Hypothalamus (tissue), 51 donors: ENCODE measurements at regions not wholly inside any gene's neighbourhood (a gene's known extent, or its start where the extent isn't known, plus 50 kb on each side); places are given as distances from the start of the nearest gene placed in this dataset.
A peak's percentile ranks its signal among the peaks of the same experiment; 100 is the strongest.

Experiments used
- DNase-seq, 51 donors: peaks; one replicate each; lab custom pipeline; 2025; lab: John Stamatoyannopoulos, UW

- no peak for DNase-seq
Measured at GRCh38 chr9:108526518-108526917, 329.3 kb downstream of the ACTL7B start.

GRCh38 chr9:108525186-108525585, 330.6 kb downstream of the ACTL7B start:
- no peak for DNase-seq

- DNase-seq, result no peak
Measured at GRCh38 chr9:108521063-108521590, 334.7 kb downstream of the ACTL7B start.

- no peak for DNase-seq
Measured at GRCh38 chr9:108519437-108519836, 336.3 kb downstream of the ACTL7B start.

- DNase-seq, result no peak
Measured at GRCh38 chr9:108517651-108518365, 338.0 kb downstream of the ACTL7B start.

- DNase-seq, result no peak
Measured at GRCh38 chr9:108516391-108516790, 339.4 kb downstream of the ACTL7B start.

GRCh38 chr9:108515856-108516255, 339.9 kb downstream of the ACTL7B start:
- DNase-seq, result no peak

GRCh38 chr9:108512426-108513173, 343.2 kb downstream of the ACTL7B start:
- DNase-seq, result no peak

GRCh38 chr9:108511307-108511706, 344.5 kb downstream of the ACTL7B start:
- DNase-seq, result no peak

- DNase-seq, result no peak
Measured at GRCh38 chr9:108496846-108497245, 358.9 kb downstream of the ACTL7B start.

GRCh38 chr9:108489567-108489966, 366.2 kb downstream of the ACTL7B start:
- no peak for DNase-seq

- DNase-seq, result no peak
Measured at GRCh38 chr9:108486831-108487230, 369.0 kb downstream of the ACTL7B start.

GRCh38 chr9:108484468-108484867, 371.3 kb downstream of the ACTL7B start:
- DNase-seq, result no peak

GRCh38 chr9:108483676-108484075, 372.1 kb downstream of the ACTL7B start:
- no peak for DNase-seq

- no peak for DNase-seq
Measured at GRCh38 chr9:108479989-108480652, 375.7 kb downstream of the ACTL7B start.

- peak in 2 of 51 donors; percentile 4 to 10 for DNase-seq
Measured at GRCh38 chr9:108478431-108479332, 377.1 kb downstream of the ACTL7B start.

- DNase-seq, result no peak
Measured at GRCh38 chr9:108477529-108478006, 378.2 kb downstream of the ACTL7B start.

GRCh38 chr9:108476574-108476973, 379.2 kb downstream of the ACTL7B start:
- DNase-seq, result no peak

GRCh38 chr9:108475813-108476212, 380.0 kb downstream of the ACTL7B start:
- DNase-seq, result no peak

- no peak for DNase-seq
Measured at GRCh38 chr9:108474356-108474755, 381.4 kb downstream of the ACTL7B start.
